BJ (cell line): ENCODE measurements at regions not wholly inside any gene's neighbourhood (a gene's known extent, or its start where the extent isn't known, plus 50 kb on each side); places are given as distances from the start of the nearest gene placed in this dataset.

ENCODE experiments used
- CTCF ChIA-PET: fragments of 350-600 bp; formaldehyde crosslinking; extraction: SDS; loops from one replicate; lab custom pipeline; 2021; ENCODE audit warnings: antibody characterized with exemption, inconsistent platforms; lab: Yijun Ruan, JAX
- POLR2A ChIA-PET: fragments of 300-600 bp; sonication (Branson Sonifier 250); formaldehyde crosslinking; extraction: SDS; loops from one replicate; lab custom pipeline; 2021; ENCODE audit warnings: antibody characterized with exemption; lab: Charles Lee
- DNase-seq: peaks from one replicate; pipeline ENCODE4 v3.0.0-alpha.2; 2011; ENCODE audit warnings: low read depth
- H3K27me3 ChIP-seq: 2 replicates; pipeline ENCODE4 v1.6.0; 2011; ENCODE audit warnings: low read length; ENCODE audit not compliant: control insufficient read depth, insufficient read depth
- H3K36me3 ChIP-seq: 2 replicates; pipeline ENCODE4 v1.5.1; 2011; ENCODE audit warnings: low read length; ENCODE audit not compliant: control insufficient read depth, insufficient read depth
- H3K4me3 ChIP-seq: 2 replicates; pipeline ENCODE4 v1.5.1; 2011; ENCODE audit warnings: low read depth, mild to moderate bottlenecking, control low read depth, low read length
- CTCF ChIP-seq: IDR thresholded peaks from 2 replicates; pipeline ENCODE4 v1.5.1; 2011; ENCODE audit warnings: low read depth, mild to moderate bottlenecking, control low read depth, inconsistent platforms, low read length, moderate library complexity; ENCODE audit not compliant: insufficient read depth

- POLR2A ChIA-PET = no interaction called here
- no peaks in the 10 kb centered on the region for H3K27me3 ChIP-seq
- H3K4me3 ChIP-seq = no peak overlapping the region
- CTCF ChIA-PET = no interaction called here
- DNase-seq = no peak
- TF ChIP-seq CTCF = no peak
- no peaks in the 10 kb centered on the region for H3K36me3 ChIP-seq
Measured at GRCh38 chr5:63483338-63483737, 478.9 kb downstream of the HTR1A start.

- H3K4me3 ChIP-seq = no peak overlapping the region
- no peaks in the 10 kb centered on the region for H3K36me3 ChIP-seq
- ChIA-PET POLR2A (no interaction called here), CTCF (no interaction called here)
- DNase-seq = no peak
- TF ChIP-seq CTCF = no peak
- no peaks in the 10 kb centered on the region for H3K27me3 ChIP-seq
Measured at GRCh38 chr5:63473335-63473967, 488.8 kb downstream of the HTR1A start.

- no peak for TF ChIP-seq CTCF
- no peak for DNase-seq
- no peaks in the 10 kb centered on the region for H3K27me3 ChIP-seq
- no peaks in the 10 kb centered on the region for H3K36me3 ChIP-seq
- ChIA-PET POLR2A (no interaction called here), CTCF (no interaction called here)
- no peak overlapping the region for H3K4me3 ChIP-seq
Measured at GRCh38 chr5:63456279-63456678, 506.0 kb downstream of the HTR1A start.

- Histone ChIP-seq H3K36me3 (no peaks in the 10 kb centered on the region), H3K4me3 (no peak overlapping the region), H3K27me3 (no peaks in the 10 kb centered on the region)
- CTCF ChIA-PET = no interaction called here
- POLR2A ChIA-PET = no interaction called here
- DNase-seq = no peak
- no peak for TF ChIP-seq CTCF
Measured at GRCh38 chr5:63451188-63451587, 511.1 kb downstream of the HTR1A start.

- no peak for TF ChIP-seq CTCF
- Histone ChIP-seq H3K4me3 (no peak overlapping the region), H3K27me3 (no peaks in the 10 kb centered on the region), H3K36me3 (no peaks in the 10 kb centered on the region)
- ChIA-PET CTCF (interaction anchor here (0.5 kb wide), 1 partner anchor 27 kb away, joined by 3 read pairs; no protein-coding TSS in a partner anchor), POLR2A (no interaction called here)
- no peak for DNase-seq
Measured at GRCh38 chr5:63439537-63439936, 522.7 kb downstream of the HTR1A start.
